Stimulated activated CD8-positive, alpha-beta memory T cell treated with anti-CD3 and anti-CD28 coated beads, Interleukin-12 subunit alpha, Interleukin-12 subunit beta, amount 100 ng/mL, for 24 hours (primary cell): ENCODE measurements at regions not wholly inside any gene's neighbourhood (a gene's known extent, or its start where the extent isn't known, plus 50 kb on each side); places are given as distances from the start of the nearest gene placed in this dataset.
"Not testable (repeated sequence)": the region's sequence is repeated elsewhere in the genome, so short reads cannot be mapped to it uniquely, and the experiment has no call there.

Experiments
- DNase-seq: peaks from one replicate; pipeline ENCODE4 v3.0.0-alpha.2; 2020; ENCODE audit errors: extremely low read depth

- DNase-seq = no peak
Measured at GRCh38 chr2:236408786-236409185, 144.6 kb upstream of the ASB18 start.

GRCh38 chr2:236415684-236416444, 151.7 kb upstream of the ASB18 start:
- no peak for DNase-seq

- DNase-seq = no peak
Measured at GRCh38 chr2:236417150-236417549, 152.5 kb upstream of the ACKR3 start.

- DNase-seq = no peak
Measured at GRCh38 chr2:236430584-236430983, 139.0 kb upstream of the ACKR3 start.

GRCh38 chr2:236434593-236434992, 135.0 kb upstream of the ACKR3 start:
- no peak for DNase-seq

- no peak for DNase-seq
Measured at GRCh38 chr2:236440110-236440881, 129.3 kb upstream of the ACKR3 start.

- DNase-seq = no peak
Measured at GRCh38 chr2:236444187-236444586, 125.4 kb upstream of the ACKR3 start.

GRCh38 chr2:236445678-236446077, 123.9 kb upstream of the ACKR3 start:
- no peak for DNase-seq

- no peak for DNase-seq
Measured at GRCh38 chr2:236446521-236446920, 123.1 kb upstream of the ACKR3 start.

- no peak for DNase-seq
Measured at GRCh38 chr2:236449167-236449761, 120.4 kb upstream of the ACKR3 start.

GRCh38 chr2:236452238-236452637, 117.4 kb upstream of the ACKR3 start:
- DNase-seq = no peak

GRCh38 chr2:236454076-236454475, 115.5 kb upstream of the ACKR3 start:
- no peak for DNase-seq

- DNase-seq = no peak
Measured at GRCh38 chr2:236459393-236459792, 110.2 kb upstream of the ACKR3 start.

GRCh38 chr2:236464140-236464539, 105.5 kb upstream of the ACKR3 start:
- no peak for DNase-seq

- no peak for DNase-seq
Measured at GRCh38 chr2:236472720-236473495, 96.7 kb upstream of the ACKR3 start.

- DNase-seq = no peak
Measured at GRCh38 chr2:236473691-236474090, 95.9 kb upstream of the ACKR3 start.

GRCh38 chr2:236479814-236480213, 89.8 kb upstream of the ACKR3 start:
- DNase-seq = no peak

GRCh38 chr2:236483102-236483501, 86.5 kb upstream of the ACKR3 start:
- DNase-seq = no peak

GRCh38 chr2:236485519-236485918, 84.1 kb upstream of the ACKR3 start:
- DNase-seq = no peak

- not testable (repeated sequence) for DNase-seq
Measured at GRCh38 chr2:236489083-236489482, 80.5 kb upstream of the ACKR3 start.

GRCh38 chr2:236489895-236490404, 79.7 kb upstream of the ACKR3 start:
- DNase-seq = no peak

- no peak for DNase-seq
Measured at GRCh38 chr2:236496340-236496739, 73.3 kb upstream of the ACKR3 start.
